ENCODE measurements at regions not wholly inside any gene's neighbourhood (a gene's known extent, or its start where the extent isn't known, plus 50 kb on each side); places are given as distances from the start of the nearest gene placed in this dataset.
"Not testable (repeated sequence)": the region's sequence is repeated elsewhere in the genome, so short reads cannot be mapped to it uniquely, and the experiment has no call there.

DNA sequence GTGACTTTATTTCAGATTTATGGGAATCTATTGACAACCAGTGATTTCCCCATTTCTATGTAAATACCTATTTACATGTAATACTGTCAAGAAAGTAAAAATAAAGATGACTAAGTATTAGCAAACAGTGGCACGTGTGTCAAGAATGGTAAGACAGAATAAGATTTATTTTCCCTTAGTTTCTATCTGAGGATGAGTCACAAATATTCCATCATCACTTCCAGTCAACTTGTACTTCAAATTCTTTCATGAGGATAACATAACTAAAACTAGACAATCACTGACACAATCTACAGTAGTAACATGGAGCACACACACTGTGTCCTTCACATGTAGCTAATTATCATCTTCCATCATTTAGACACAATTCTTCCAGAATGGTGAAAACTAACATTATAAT is 625.3 kb upstream of the PCDH7 start:
- no peak overlapping the region for H3K27ac Mint-ChIP-seq
- H3K36me3 Mint-ChIP-seq (ENCODE audit: insufficient read depth), result no peaks in the 10 kb centered on the region
- H3K4me3 Mint-ChIP-seq (ENCODE audit: low read depth), result no peak overlapping the region
- TF ChIP-seq, protein P1, sequence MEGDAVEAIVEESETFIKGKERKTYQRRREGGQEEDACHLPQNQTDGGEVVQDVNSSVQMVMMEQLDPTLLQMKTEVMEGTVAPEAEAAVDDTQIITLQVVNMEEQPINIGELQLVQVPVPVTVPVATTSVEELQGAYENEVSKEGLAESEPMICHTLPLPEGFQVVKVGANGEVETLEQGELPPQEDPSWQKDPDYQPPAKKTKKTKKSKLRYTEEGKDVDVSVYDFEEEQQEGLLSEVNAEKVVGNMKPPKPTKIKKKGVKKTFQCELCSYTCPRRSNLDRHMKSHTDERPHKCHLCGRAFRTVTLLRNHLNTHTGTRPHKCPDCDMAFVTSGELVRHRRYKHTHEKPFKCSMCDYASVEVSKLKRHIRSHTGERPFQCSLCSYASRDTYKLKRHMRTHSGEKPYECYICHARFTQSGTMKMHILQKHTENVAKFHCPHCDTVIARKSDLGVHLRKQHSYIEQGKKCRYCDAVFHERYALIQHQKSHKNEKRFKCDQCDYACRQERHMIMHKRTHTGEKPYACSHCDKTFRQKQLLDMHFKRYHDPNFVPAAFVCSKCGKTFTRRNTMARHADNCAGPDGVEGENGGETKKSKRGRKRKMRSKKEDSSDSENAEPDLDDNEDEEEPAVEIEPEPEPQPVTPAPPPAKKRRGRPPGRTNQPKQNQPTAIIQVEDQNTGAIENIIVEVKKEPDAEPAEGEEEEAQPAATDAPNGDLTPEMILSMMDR (IDR thresholded peaks at IDR 0.05; ENCODE audit: unreplicated experiment), result no peak
- H3K4me1 Mint-ChIP-seq (ENCODE audit: low read depth), result no peaks in the 10 kb centered on the region
- H3K9me3 Mint-ChIP-seq (ENCODE audit: low read depth), result peaks cover 3% of the 10 kb centered on the region
- H3K27me3 Mint-ChIP-seq, result no peaks in the 10 kb centered on the region
- no peak for DNase-seq (ENCODE audit: low spot score, unreplicated experiment)

- H3K27me3 Mint-ChIP-seq, result peaks cover 2% of the 10 kb centered on the region
- H3K36me3 Mint-ChIP-seq (ENCODE audit: insufficient read depth), result no peaks in the 10 kb centered on the region
- H3K4me1 Mint-ChIP-seq (ENCODE audit: low read depth), result no peaks in the 10 kb centered on the region
- DNase-seq (ENCODE audit: low spot score, unreplicated experiment), result no peak
- no peak overlapping the region for H3K27ac Mint-ChIP-seq
- peaks cover 9% of the 10 kb centered on the region for H3K9me3 Mint-ChIP-seq (ENCODE audit: low read depth)
- H3K4me3 Mint-ChIP-seq (ENCODE audit: low read depth), result no peak overlapping the region
- TF ChIP-seq, protein P1 (IDR thresholded peaks at IDR 0.05; ENCODE audit: unreplicated experiment), result no peak
Measured at GRCh38 chr4:30103455-30103854, 616.7 kb upstream of the PCDH7 start.

GRCh38 chr4:30116401-30116800 is 603.8 kb upstream of the PCDH7 start:
- Mint-ChIP-seq H3K9me3 (ENCODE audit: low read depth) (peaks cover 13% of the 10 kb centered on the region), H3K27me3 (no peaks in the 10 kb centered on the region), H3K4me3 (ENCODE audit: low read depth) (no peak overlapping the region), H3K36me3 (ENCODE audit: insufficient read depth) (no peaks in the 10 kb centered on the region), H3K27ac (no peak overlapping the region), H3K4me1 (ENCODE audit: low read depth) (peaks cover 5% of the 10 kb centered on the region)
- TF ChIP-seq, protein P1 (IDR thresholded peaks at IDR 0.05; ENCODE audit: unreplicated experiment), result no peak
- DNase-seq (ENCODE audit: low spot score, unreplicated experiment), result no peak

GRCh38 chr4:30117433-30117832 is 602.7 kb upstream of the PCDH7 start:
- peaks cover 9% of the 10 kb centered on the region for H3K9me3 Mint-ChIP-seq (ENCODE audit: low read depth)
- peaks cover 5% of the 10 kb centered on the region for H3K4me1 Mint-ChIP-seq (ENCODE audit: low read depth)
- no peak overlapping the region for H3K4me3 Mint-ChIP-seq (ENCODE audit: low read depth)
- H3K36me3 Mint-ChIP-seq (ENCODE audit: insufficient read depth), result no peaks in the 10 kb centered on the region
- H3K27me3 Mint-ChIP-seq, result no peaks in the 10 kb centered on the region
- TF ChIP-seq, protein P1 (IDR thresholded peaks at IDR 0.05; ENCODE audit: unreplicated experiment), result no peak
- H3K27ac Mint-ChIP-seq, result no peak overlapping the region
- DNase-seq (ENCODE audit: low spot score, unreplicated experiment), result no peak

- no peak overlapping the region for H3K27ac Mint-ChIP-seq
- no peaks in the 10 kb centered on the region for H3K9me3 Mint-ChIP-seq (ENCODE audit: low read depth)
- TF ChIP-seq, protein P1 (IDR thresholded peaks at IDR 0.05; ENCODE audit: unreplicated experiment), result no peak
- no peaks in the 10 kb centered on the region for H3K4me1 Mint-ChIP-seq (ENCODE audit: low read depth)
- no peak overlapping the region for H3K4me3 Mint-ChIP-seq (ENCODE audit: low read depth)
- DNase-seq (ENCODE audit: low spot score, unreplicated experiment), result no peak
- H3K27me3 Mint-ChIP-seq, result no peaks in the 10 kb centered on the region
- H3K36me3 Mint-ChIP-seq (ENCODE audit: insufficient read depth), result no peaks in the 10 kb centered on the region
Measured at GRCh38 chr4:30122711-30123110, 597.5 kb upstream of the PCDH7 start.

DNA sequence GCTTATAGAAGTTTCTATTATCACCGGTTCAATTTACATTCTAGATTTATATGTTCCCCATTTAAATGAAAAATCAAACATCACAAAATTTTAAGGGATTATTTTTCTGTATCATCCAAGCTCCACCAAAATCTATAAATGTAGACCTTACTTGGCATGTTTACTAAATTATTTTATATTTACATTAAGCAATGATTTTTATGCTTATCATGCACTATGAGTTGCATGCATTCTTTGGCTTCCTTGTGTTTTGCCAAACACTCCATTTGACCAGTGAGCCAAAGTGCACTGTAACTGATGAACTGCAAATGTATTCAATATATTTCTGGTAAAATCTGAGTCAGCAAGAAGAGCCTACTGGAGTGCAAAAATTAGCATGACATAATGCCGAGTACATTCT is 595.5 kb upstream of the PCDH7 start:
- not testable (repeated sequence) for H3K9me3 Mint-ChIP-seq (ENCODE audit: low read depth); DNase-seq (ENCODE audit: low spot score, unreplicated experiment); H3K36me3 Mint-ChIP-seq (ENCODE audit: insufficient read depth); H3K27me3 Mint-ChIP-seq; H3K4me1 Mint-ChIP-seq (ENCODE audit: low read depth); H3K4me3 Mint-ChIP-seq (ENCODE audit: low read depth); H3K27ac Mint-ChIP-seq
